ENCODE measurements at regions not wholly inside any gene's neighbourhood (a gene's known extent, or its start where the extent isn't known, plus 50 kb on each side); places are given as distances from the start of the nearest gene placed in this dataset.

DNA sequence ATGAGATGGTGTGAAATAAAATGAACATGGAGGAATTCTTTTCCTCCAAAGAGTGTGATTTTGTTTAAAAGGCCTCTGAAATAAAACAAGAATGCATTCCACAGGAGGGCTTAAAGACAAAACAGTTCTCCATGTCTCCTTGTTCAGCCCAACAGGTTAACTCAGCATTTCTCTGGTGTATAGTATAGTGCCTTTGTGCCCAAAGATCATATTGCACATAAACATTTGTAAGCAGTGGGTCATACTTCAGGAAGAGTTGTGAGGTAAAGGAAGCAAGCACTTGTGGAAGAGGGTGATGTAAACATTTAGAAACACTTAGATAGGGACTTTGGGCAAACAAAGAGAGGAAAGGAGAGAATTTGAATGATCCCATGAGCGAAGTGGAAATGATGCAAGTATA, 433.9 kb downstream of the SIPA1L2 start:
- intact Hi-C loops (cut with micrococcal nuclease): no loop called here
- H3K27ac Mint-ChIP-seq: no peak overlapping the region
- H3K27me3 Mint-ChIP-seq: no peaks in the 10 kb centered on the region
- H3K4me3 Mint-ChIP-seq: no peak overlapping the region
- no peaks in the 10 kb centered on the region for H3K36me3 Mint-ChIP-seq (ENCODE audit: low read depth)
- peaks cover 5% of the 10 kb centered on the region for H3K9me3 Mint-ChIP-seq
- no peaks in the 10 kb centered on the region for H3K4me1 Mint-ChIP-seq (ENCODE audit: low read depth)

DNA sequence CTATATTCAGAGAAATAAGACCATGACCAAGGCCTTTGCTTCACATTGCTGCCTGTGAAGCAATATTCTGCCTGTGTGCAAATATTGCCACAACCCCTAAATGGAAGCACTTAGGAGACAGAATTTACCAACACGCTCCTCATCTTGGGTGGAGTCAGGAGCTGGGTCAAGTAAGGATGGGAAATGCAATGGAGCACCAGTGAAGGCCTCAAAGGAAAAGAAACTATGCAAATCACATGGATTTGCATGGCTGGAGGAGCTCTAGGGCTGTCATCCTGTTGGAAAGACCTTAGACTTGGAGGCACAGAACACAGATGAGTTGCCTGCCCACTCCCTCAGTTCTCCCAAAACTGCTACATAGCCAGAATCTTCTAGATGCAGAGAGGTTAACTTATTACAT, 435.5 kb downstream of the SIPA1L2 start:
- Mint-ChIP-seq H3K36me3 (ENCODE audit: low read depth) (no peaks in the 10 kb centered on the region), H3K4me3 (no peak overlapping the region), H3K4me1 (ENCODE audit: low read depth) (no peaks in the 10 kb centered on the region), H3K27ac (no peak overlapping the region), H3K9me3 (no peaks in the 10 kb centered on the region), H3K27me3 (peaks cover 5% of the 10 kb centered on the region)
- intact Hi-C loops (cut with micrococcal nuclease): no loop called here

DNA sequence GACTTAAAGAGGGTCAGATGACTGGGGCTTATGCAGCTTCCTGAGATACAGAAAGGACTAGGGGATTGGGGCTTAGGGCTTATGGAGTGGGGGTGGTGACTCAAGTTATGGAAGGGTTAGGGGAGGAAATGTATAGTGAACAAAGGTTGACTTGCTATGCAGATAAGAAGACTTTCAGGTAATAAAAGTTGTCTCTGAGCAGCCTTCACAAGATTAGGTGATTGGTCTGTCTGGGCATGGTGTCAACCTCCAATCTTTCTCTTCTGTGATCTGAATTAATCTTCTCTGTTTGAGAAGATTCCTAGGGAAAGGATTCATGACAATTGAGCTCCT, 436.5 kb downstream of the SIPA1L2 start:
- no peaks in the 10 kb centered on the region for H3K9me3 Mint-ChIP-seq
- H3K4me1 Mint-ChIP-seq (ENCODE audit: low read depth): no peaks in the 10 kb centered on the region
- H3K27me3 Mint-ChIP-seq: peaks cover 6% of the 10 kb centered on the region
- H3K4me3 Mint-ChIP-seq: no peak overlapping the region
- intact Hi-C loops (cut with micrococcal nuclease): no loop called here
- H3K27ac Mint-ChIP-seq: no peak overlapping the region
- no peaks in the 10 kb centered on the region for H3K36me3 Mint-ChIP-seq (ENCODE audit: low read depth)

DNA sequence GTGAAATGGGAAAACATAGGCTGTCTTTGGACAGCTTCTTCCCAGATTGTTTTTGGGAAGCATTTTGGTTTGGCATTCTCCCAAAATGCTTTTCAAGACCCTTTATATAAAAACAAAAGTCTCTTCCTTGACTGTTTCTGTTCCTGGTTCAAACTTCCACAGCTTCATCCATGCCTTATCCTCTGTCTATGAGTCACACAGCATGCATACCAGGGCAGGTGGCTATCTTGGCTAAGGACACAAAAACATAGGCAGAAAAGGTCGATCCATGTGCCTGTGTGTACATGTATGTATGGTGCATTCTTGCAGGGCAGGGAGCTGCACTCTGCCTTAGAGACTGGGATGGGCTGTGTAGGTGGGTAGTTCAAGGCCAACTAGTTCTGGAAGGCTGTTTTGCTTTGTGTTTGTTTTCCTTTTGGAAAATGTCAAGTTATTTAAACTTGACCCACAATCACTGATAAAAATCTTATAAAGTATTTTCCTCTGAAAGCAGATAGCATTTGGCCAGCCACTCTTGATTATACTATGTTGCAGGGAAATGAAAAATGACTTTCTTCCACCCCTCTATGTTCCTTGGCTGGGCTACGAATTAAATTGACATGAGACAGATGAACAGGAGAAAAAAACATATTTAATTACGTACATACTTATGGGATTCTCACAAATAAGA, 437.0 kb downstream of the SIPA1L2 start:
- no peaks in the 10 kb centered on the region for H3K9me3 Mint-ChIP-seq
- no peak overlapping the region for H3K27ac Mint-ChIP-seq
- intact Hi-C loops (cut with micrococcal nuclease): no loop called here
- H3K4me3 Mint-ChIP-seq: no peak overlapping the region
- no peaks in the 10 kb centered on the region for H3K4me1 Mint-ChIP-seq (ENCODE audit: low read depth)
- H3K36me3 Mint-ChIP-seq (ENCODE audit: low read depth): no peaks in the 10 kb centered on the region
- peaks cover 6% of the 10 kb centered on the region for H3K27me3 Mint-ChIP-seq

DNA sequence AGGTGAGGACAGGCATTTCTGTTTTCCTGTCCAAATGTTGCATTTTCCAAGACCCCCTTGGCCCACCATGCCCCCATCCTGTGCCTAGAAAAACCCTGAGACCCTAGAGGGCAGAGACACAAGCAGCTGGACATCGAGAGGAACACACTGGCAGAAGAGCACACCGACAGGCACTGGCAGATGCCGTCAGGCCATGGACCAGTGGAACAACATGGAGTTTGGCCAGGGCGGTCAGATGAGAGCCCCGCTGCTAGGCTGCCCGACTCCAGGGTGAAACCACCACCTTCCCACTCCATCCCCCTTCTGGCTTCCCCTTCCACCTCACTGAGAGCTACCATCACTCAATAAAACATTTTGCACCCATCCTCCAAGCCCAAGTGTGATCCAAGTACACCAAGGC, 438.4 kb downstream of the SIPA1L2 start:
- Mint-ChIP-seq H3K27me3 (peaks cover 6% of the 10 kb centered on the region), H3K4me1 (ENCODE audit: low read depth) (no peaks in the 10 kb centered on the region), H3K9me3 (no peaks in the 10 kb centered on the region), H3K36me3 (ENCODE audit: low read depth) (no peaks in the 10 kb centered on the region), H3K27ac (no peak overlapping the region), H3K4me3 (no peak overlapping the region)
- intact Hi-C loops (cut with micrococcal nuclease): no loop called here

DNA sequence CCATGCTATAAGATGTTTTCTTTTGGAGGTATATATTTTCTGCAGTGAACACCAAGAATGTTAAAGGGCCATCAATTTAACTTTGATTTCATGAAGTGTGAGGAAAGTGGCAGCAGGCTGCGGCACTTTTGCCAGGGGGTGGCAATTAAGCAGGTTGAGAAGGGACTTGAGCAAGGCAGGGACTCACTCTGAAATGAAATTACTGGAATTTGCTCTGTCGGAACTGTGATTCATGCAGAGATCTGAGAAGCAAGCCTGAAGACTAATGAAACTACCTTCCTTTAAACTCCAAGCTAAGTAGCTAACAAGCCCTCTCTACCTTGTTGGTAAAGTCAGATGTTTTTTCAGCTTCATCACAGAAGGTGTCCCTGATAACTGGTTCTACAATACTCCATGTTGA, 441.6 kb downstream of the SIPA1L2 start:
- Mint-ChIP-seq H3K9me3 (peaks cover 8% of the 10 kb centered on the region), H3K27ac (no peak overlapping the region), H3K4me1 (ENCODE audit: low read depth) (no peaks in the 10 kb centered on the region), H3K4me3 (no peak overlapping the region), H3K27me3 (peaks cover 7% of the 10 kb centered on the region), H3K36me3 (ENCODE audit: low read depth) (no peaks in the 10 kb centered on the region)
- intact Hi-C loops (cut with micrococcal nuclease): no loop called here

DNA sequence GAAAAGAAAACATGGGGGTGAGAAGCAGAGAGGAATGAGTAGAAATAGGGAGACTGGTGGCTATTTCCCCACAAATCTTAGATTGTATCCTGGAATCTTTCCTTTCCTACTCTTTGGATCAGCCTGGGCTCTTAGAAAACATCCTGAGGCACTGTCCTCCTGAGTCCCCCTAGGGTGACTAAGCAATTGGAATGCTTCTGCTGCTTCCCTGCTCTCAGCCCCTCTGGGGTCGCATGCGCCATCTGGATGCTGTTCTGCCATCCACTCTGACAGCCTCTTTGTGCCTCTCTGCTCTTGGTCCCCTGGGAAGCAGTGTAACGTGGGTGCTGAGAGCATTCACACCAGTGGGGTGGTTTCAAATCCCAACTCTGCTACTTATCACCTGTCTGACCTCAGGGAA, 443.0 kb downstream of the SIPA1L2 start:
- intact Hi-C loops (cut with micrococcal nuclease): no loop called here
- H3K9me3 Mint-ChIP-seq: peaks cover 8% of the 10 kb centered on the region
- H3K36me3 Mint-ChIP-seq (ENCODE audit: low read depth): no peaks in the 10 kb centered on the region
- H3K4me1 Mint-ChIP-seq (ENCODE audit: low read depth): no peaks in the 10 kb centered on the region
- H3K27me3 Mint-ChIP-seq: peaks cover 7% of the 10 kb centered on the region
- H3K27ac Mint-ChIP-seq: no peak overlapping the region
- H3K4me3 Mint-ChIP-seq: no peak overlapping the region

DNA sequence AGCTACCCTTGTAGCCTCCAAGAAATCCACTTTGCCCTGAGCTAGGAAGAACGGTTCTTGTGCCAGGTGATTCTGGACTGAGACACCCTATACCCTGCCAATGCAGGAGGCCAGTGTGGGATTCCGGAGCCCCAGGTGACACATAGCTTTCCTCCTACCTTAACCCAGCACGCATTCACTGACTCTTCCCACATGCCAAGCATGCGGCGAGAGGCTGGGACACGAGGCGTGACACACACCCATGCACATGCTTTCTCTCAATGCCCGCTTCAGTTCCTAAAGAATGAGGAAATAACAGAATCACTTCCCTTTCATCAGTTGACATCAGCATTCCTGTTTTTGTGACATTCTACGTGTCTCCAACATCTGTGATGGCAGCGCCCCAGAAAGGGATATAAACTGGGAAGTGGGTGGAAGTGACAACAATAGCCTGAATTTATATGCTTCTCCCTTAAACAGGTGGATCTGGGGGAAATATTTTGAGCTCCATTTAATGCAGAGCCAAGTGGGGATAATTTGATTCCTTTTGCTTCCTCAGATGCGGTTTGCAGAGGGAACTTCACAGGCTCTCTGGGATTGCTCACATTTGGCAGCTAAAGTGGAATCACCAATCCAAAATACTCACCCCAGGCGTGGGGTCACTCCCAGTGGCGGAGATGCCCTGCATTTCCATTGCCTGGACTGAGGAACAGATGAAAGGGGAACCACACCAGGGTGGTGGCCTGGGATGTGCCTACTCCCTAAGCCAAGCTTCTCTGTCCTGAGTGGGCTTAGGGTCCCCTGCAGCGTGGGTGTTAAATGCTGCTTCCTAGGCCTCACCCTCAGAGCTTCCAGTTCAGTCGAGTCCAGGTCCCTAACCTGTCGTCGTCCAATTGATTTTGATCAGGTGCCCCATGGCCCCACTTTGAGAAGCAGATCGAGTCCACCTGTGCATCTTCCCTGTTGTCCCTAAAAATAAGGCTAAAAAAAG, 445.1 kb downstream of the SIPA1L2 start:
- H3K27ac Mint-ChIP-seq: no peak overlapping the region
- peaks cover 8% of the 10 kb centered on the region for H3K9me3 Mint-ChIP-seq
- peaks cover 12% of the 10 kb centered on the region for H3K27me3 Mint-ChIP-seq
- intact Hi-C loops (cut with micrococcal nuclease): no loop called here
- no peaks in the 10 kb centered on the region for H3K36me3 Mint-ChIP-seq (ENCODE audit: low read depth)
- H3K4me1 Mint-ChIP-seq (ENCODE audit: low read depth): no peaks in the 10 kb centered on the region
- no peak overlapping the region for H3K4me3 Mint-ChIP-seq

DNA sequence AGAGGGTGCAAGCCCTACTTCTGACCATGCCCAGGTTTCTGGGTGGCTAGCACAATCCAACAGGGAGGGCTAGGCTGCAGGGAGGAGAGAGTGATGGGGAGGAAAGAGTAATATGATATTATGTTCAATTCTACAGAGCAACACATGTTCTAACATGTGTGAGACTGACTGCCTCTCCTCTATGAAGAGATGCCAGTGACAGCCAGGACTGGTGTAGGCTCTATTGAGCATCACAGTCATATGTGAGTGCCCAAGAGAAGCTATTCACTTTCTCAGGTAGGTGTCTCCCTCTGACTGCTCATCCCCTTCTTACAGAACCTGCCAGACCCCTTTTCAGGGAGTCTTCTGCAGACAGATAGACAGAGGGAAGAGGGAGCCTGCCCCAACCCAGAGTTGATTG, 446.1 kb downstream of the SIPA1L2 start:
- no peaks in the 10 kb centered on the region for H3K4me1 Mint-ChIP-seq (ENCODE audit: low read depth)
- intact Hi-C loops (cut with micrococcal nuclease): no loop called here
- H3K36me3 Mint-ChIP-seq (ENCODE audit: low read depth): no peaks in the 10 kb centered on the region
- peaks cover 9% of the 10 kb centered on the region for H3K27me3 Mint-ChIP-seq
- H3K27ac Mint-ChIP-seq: no peak overlapping the region
- no peak overlapping the region for H3K4me3 Mint-ChIP-seq
- peaks cover 8% of the 10 kb centered on the region for H3K9me3 Mint-ChIP-seq

DNA sequence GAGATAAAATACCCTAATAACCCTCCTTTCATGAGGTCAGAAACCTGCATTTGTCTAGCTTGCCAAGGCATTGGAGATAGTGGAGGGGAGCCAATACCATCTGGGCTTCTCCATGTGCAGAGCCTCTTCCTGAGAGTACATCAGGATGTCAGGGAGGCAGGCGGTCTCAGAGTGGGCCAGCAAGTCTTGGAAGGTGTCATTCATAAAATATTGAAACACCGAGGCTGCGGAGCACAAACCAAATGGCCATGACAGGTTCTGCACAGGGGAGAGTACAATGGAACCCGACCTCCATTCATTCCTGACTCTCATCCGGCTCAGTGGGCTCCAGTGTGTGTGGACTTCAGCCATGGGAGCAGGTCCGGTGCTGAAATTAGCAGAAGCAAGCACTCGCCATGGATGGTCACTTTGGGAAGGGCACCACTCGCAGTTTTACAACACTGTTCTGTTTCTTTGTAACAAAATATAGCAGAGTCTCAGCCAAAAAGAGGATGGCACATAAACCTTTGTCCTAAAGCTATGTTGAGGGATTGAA, 446.6 kb downstream of the SIPA1L2 start:
- H3K4me1 Mint-ChIP-seq (ENCODE audit: low read depth): no peaks in the 10 kb centered on the region
- H3K27me3 Mint-ChIP-seq: peaks cover 9% of the 10 kb centered on the region
- no peaks in the 10 kb centered on the region for H3K36me3 Mint-ChIP-seq (ENCODE audit: low read depth)
- intact Hi-C loops (cut with micrococcal nuclease): no loop called here
- H3K4me3 Mint-ChIP-seq: no peak overlapping the region
- no peak overlapping the region for H3K27ac Mint-ChIP-seq
- peaks cover 8% of the 10 kb centered on the region for H3K9me3 Mint-ChIP-seq

DNA sequence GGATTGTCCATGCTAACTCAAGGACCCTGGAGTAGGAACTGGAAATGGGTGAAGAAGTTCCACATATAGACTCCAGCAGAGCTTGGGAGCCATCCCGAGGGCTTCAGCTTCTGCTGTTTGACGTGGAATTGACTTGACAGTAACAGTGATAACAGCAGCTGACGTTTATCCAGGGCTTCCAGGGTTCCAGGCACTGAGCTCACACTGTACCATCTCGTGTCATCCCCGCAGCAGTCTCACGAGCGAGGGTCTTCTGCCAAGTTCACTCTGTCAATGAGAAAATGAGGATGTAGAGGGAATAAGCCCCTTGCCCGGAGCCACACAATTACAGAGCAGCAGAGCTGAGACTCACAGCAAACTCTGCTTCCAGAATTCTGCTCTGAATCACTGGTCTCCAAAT, 447.7 kb downstream of the SIPA1L2 start:
- Mint-ChIP-seq H3K36me3 (ENCODE audit: low read depth) (no peaks in the 10 kb centered on the region), H3K9me3 (peaks cover 8% of the 10 kb centered on the region), H3K4me3 (no peak overlapping the region), H3K27me3 (peaks cover 9% of the 10 kb centered on the region), H3K27ac (no peak overlapping the region), H3K4me1 (ENCODE audit: low read depth) (no peaks in the 10 kb centered on the region)
- intact Hi-C loops (cut with micrococcal nuclease): no loop called here

DNA sequence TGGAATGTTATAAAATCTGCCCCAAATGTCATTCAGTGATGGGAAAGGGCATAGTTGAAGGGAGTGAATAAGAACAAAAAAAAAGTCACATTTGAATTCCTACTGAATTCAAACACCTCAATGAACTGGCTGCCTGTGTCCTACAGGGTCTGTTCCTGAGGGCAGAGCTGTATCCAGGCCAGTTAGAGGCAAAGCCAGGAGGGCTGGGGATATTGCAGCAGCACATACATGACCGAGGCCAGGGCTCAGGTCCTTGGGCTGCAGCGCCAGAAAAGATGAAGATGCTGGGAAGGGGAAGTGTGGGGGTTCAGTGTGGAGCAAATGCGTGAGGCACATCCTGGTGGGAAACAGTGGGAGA, 449.2 kb downstream of the SIPA1L2 start:
- H3K36me3 Mint-ChIP-seq (ENCODE audit: low read depth): no peaks in the 10 kb centered on the region
- H3K27me3 Mint-ChIP-seq: peaks cover 8% of the 10 kb centered on the region
- peaks cover 8% of the 10 kb centered on the region for H3K9me3 Mint-ChIP-seq
- no peaks in the 10 kb centered on the region for H3K4me1 Mint-ChIP-seq (ENCODE audit: low read depth)
- H3K4me3 Mint-ChIP-seq: no peak overlapping the region
- intact Hi-C loops (cut with micrococcal nuclease): no loop called here
- no peak overlapping the region for H3K27ac Mint-ChIP-seq

DNA sequence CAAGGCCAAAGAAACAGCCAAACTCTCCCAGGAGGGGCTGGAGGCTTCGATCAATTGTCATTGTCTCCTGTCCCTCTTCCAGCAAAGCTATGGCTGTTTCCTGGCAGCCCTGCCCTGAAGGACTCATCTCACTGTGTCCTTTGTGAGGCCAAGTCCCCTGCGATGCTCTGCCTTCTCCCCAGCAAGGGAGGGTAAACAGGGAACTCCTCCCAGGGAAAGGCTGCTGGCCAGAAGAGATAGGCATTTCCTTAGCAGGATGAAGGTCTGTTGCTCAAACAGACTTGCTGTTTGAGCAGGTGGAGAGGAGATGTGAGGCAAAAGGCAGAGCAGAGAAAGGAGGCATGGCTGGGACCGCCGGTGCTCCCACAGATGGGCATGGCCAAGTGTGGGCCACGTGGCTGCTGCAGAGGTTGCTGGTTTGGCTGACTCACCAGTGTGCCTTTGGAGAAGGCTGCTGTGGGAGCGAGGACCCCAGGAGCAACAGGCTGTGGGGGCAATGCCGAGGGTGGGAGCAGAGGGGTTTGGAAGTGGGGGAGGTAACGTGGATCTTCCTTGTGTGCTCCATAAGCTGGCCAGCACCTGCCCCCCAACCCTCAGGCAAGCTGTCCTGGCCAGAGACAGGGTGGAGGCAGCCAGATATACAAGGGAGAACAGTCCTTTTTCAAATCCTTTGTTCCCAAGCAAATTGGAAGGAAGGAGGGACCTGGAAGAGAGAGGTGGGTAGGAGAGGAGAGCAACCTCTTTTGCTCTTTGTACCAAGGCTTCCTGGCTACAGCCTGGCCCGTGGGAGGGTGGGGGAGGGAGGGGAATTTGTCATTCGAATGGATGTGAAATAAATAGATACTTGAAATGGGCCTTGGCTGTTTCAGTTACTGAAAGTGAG, 449.8 kb downstream of the SIPA1L2 start:
- no peaks in the 10 kb centered on the region for H3K4me1 Mint-ChIP-seq (ENCODE audit: low read depth)
- H3K27ac Mint-ChIP-seq: no peak overlapping the region
- H3K9me3 Mint-ChIP-seq: peaks cover 8% of the 10 kb centered on the region
- H3K36me3 Mint-ChIP-seq (ENCODE audit: low read depth): no peaks in the 10 kb centered on the region
- H3K27me3 Mint-ChIP-seq: peaks cover 9% of the 10 kb centered on the region
- H3K4me3 Mint-ChIP-seq: no peak overlapping the region
- intact Hi-C loops (cut with micrococcal nuclease): no loop called here

DNA sequence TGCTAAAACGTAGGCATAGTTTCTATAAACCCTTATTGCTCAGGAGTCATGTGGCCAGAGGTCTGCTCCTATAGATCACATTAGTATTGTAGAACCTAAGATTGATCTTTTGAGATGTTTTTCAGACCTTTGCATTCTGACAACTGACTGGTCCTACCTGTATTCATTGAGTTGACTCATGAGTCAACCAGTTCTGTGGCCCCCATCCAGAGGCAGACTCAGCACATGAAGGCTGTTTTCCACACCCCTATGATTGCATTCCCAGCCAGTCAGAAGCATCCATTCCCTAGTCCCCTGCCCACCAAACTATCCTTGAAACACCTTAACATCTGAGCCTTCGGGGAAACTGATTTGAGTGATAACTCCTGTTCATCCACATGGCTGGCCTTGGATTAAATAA, 451.7 kb downstream of the SIPA1L2 start:
- Mint-ChIP-seq H3K27ac (no peak overlapping the region), H3K27me3 (peaks cover 10% of the 10 kb centered on the region), H3K9me3 (no peaks in the 10 kb centered on the region), H3K36me3 (ENCODE audit: low read depth) (no peaks in the 10 kb centered on the region), H3K4me3 (no peak overlapping the region), H3K4me1 (ENCODE audit: low read depth) (peaks cover 7% of the 10 kb centered on the region)
- intact Hi-C loops (cut with micrococcal nuclease): no loop called here
